Vagina (tissue), 2 donors: ENCODE measurements at regions not wholly inside any gene's neighbourhood (a gene's known extent, or its start where the extent isn't known, plus 50 kb on each side); places are given as distances from the start of the nearest gene placed in this dataset.
"Not testable (repeated sequence)": the region's sequence is repeated elsewhere in the genome, so short reads cannot be mapped to it uniquely, and the experiment has no call there.

Source experiments
- POLR2A ChIP-seq, 2 donors: fragments of 450-650 bp; IDR thresholded peaks; one replicate each; pipeline ENCODE4 v1.6.1; 2017; ENCODE audit warnings: antibody characterized with exemption in 2 of 2, mild to moderate bottlenecking in 2 of 2, moderate library complexity in 2 of 2
- TF ChIP-seq, protein P1 (sequence below), 3 experiments: fragments of 450-650 bp in 2 of 3; fragments of 200-600 bp in 1 of 3; sonication (generic) in 1 of 3; IDR thresholded peaks; one replicate each; pipeline ENCODE4 v1.5.1; 2017 to 2019; ENCODE audit warnings: antibody characterized with exemption in 3 of 3, mild to moderate bottlenecking in 2 of 3, moderate library complexity in 2 of 3

DNA sequence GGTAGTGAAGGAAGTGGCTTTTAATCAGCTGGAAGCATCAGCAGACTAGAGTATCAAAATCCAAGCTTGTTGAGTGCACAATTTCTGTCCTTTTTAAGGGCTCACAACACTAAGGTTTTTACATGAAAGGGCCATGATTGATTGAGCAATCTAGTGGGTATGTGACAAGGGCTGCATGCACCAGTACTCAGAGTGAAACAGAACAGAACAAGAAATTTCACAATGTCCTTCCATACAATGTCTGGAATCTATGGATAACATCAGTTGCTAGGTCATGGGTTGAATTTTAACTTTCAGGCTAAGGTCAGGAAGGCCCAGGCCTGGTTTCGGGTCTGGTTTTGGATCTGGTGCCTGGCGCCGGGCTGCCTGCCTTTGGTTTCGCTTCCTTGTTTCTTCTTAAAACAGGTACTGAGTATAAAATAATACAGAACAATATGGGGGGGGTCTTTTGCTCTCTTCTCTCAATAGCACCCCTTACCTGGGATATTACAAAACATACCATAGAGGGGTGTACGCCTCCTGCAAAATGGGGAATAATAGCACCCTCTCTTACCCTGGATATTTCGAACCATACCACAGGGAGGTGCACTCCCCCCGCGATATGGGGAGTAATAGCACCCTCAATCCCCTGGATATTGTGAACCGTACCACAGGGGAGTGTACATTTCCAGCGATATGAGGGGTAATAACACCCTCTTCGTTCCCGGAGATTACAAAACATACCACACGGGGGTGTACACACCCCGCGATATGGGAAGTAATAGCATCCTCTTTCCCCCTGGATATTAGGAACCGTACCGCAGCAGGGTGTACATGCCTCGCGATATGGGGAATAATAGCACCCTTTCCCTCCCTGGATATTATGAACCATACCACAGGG is 59.4 kb upstream of the CEACAM21 start:
- TF ChIP-seq, protein P1, sequence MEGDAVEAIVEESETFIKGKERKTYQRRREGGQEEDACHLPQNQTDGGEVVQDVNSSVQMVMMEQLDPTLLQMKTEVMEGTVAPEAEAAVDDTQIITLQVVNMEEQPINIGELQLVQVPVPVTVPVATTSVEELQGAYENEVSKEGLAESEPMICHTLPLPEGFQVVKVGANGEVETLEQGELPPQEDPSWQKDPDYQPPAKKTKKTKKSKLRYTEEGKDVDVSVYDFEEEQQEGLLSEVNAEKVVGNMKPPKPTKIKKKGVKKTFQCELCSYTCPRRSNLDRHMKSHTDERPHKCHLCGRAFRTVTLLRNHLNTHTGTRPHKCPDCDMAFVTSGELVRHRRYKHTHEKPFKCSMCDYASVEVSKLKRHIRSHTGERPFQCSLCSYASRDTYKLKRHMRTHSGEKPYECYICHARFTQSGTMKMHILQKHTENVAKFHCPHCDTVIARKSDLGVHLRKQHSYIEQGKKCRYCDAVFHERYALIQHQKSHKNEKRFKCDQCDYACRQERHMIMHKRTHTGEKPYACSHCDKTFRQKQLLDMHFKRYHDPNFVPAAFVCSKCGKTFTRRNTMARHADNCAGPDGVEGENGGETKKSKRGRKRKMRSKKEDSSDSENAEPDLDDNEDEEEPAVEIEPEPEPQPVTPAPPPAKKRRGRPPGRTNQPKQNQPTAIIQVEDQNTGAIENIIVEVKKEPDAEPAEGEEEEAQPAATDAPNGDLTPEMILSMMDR (IDR thresholded peaks at IDR 0.05): not testable (repeated sequence)
- TF ChIP-seq POLR2A (IDR thresholded peaks at IDR 0.05): not testable (repeated sequence)
